Tongue (tissue), 1 donor: ENCODE measurements at regions not wholly inside any gene's neighbourhood (a gene's known extent, or its start where the extent isn't known, plus 50 kb on each side); places are given as distances from the start of the nearest gene placed in this dataset.
A peak's percentile ranks its signal among the peaks of the same experiment; 100 is the strongest.
"Not testable (repeated sequence)": the region's sequence is repeated elsewhere in the genome, so short reads cannot be mapped to it uniquely, and the experiment has no call there.

ENCODE experiments used
- DNase-seq: peaks from one replicate; pipeline ENCODE4 v3.0.0-alpha.2; 2015

GRCh38 chr5:30479104-30479503 is 714.4 kb upstream of the CDH6 start:
- DNase-seq = no peak

GRCh38 chr5:30475429-30475828 is 718.1 kb upstream of the CDH6 start:
- no peak for DNase-seq

- DNase-seq = no peak
These were observed 723.8 kb upstream of the CDH6 start for GRCh38 chr5:30469691-30470090.

- no peak for DNase-seq
These were observed 734.8 kb upstream of the CDH6 start for GRCh38 chr5:30458681-30459080.

- DNase-seq = not testable (repeated sequence)
These were observed 738.0 kb upstream of the CDH6 start for GRCh38 chr5:30455484-30455883.

GRCh38 chr5:30453168-30453567 is 740.3 kb upstream of the CDH6 start:
- DNase-seq = no peak

GRCh38 chr5:30450153-30450552 is 743.3 kb upstream of the CDH6 start:
- DNase-seq = no peak

- no peak for DNase-seq
These were observed 746.1 kb upstream of the CDH6 start for GRCh38 chr5:30447431-30447830.

- DNase-seq = no peak
These were observed 747.0 kb upstream of the CDH6 start for GRCh38 chr5:30446456-30446855.

- DNase-seq = no peak
These were observed 754.7 kb upstream of the CDH6 start for GRCh38 chr5:30438785-30439184.

GRCh38 chr5:30436691-30437090 is 756.8 kb upstream of the CDH6 start:
- DNase-seq = no peak

- DNase-seq = not testable (repeated sequence)
These were observed 764.5 kb upstream of the CDH6 start for GRCh38 chr5:30428866-30429407.

GRCh38 chr5:30414078-30414477 is 779.4 kb upstream of the CDH6 start:
- no peak for DNase-seq

- DNase-seq = no peak
These were observed 779.9 kb upstream of the CDH6 start for GRCh38 chr5:30413540-30413939.

GRCh38 chr5:30405821-30406220 is 787.7 kb upstream of the CDH6 start:
- DNase-seq = no peak

GRCh38 chr5:30401479-30402058 is 791.9 kb upstream of the CDH6 start:
- peak; percentile 19 for DNase-seq

- no peak for DNase-seq
These were observed 795.1 kb upstream of the CDH6 start for GRCh38 chr5:30398423-30398822.

- DNase-seq = no peak
These were observed 800.6 kb upstream of the CDH6 start for GRCh38 chr5:30392897-30393296.

GRCh38 chr5:30390095-30390494 is 803.4 kb upstream of the CDH6 start:
- DNase-seq = no peak

- no peak for DNase-seq
These were observed 805.4 kb upstream of the CDH6 start for GRCh38 chr5:30387974-30388632.

- no peak for DNase-seq
These were observed 807.7 kb upstream of the CDH6 start for GRCh38 chr5:30385754-30386153.

- no peak for DNase-seq
These were observed 809.3 kb upstream of the CDH6 start for GRCh38 chr5:30384171-30384570.

GRCh38 chr5:30380228-30380627 is 813.3 kb upstream of the CDH6 start:
- DNase-seq = no peak

- no peak for DNase-seq
These were observed 816.6 kb upstream of the CDH6 start for GRCh38 chr5:30376848-30377247.
